Endothelial cell of hepatic sinusoid (primary cell): ENCODE measurements at regions not wholly inside any gene's neighbourhood (a gene's known extent, or its start where the extent isn't known, plus 50 kb on each side); places are given as distances from the start of the nearest gene placed in this dataset.

ENCODE experiments used
- in situ Hi-C: cut with HindIII; loops from 2 replicates; pipeline ENCODE4 v1.10.0; 2017; ENCODE audit warnings: low sequenced_read_pairs

- in situ Hi-C loops, result loop anchor here (5.0 kb wide), 1 partner anchor 37 kb away; no protein-coding TSS in a partner anchor
Observed at GRCh38 chr16:86663685-86664521, 85.6 kb downstream of the FOXL1 start.

- in situ Hi-C loops, result loop anchor here (5.0 kb wide), 1 partner anchor 37 kb away; no protein-coding TSS in a partner anchor
Observed at GRCh38 chr16:86664522-86665318, 86.4 kb downstream of the FOXL1 start.

- in situ Hi-C loops, result no loop called here
Observed at GRCh38 chr16:86665319-86665675, 86.9 kb downstream of the FOXL1 start.

- in situ Hi-C loops, result no loop called here
Observed at GRCh38 chr16:86665929-86666328, 87.6 kb downstream of the FOXL1 start.

GRCh38 chr16:86667035-86667434 is 88.7 kb downstream of the FOXL1 start:
- in situ Hi-C loops, result no loop called here

GRCh38 chr16:86668136-86668910 is 90.0 kb downstream of the FOXL1 start:
- in situ Hi-C loops, result no loop called here

- in situ Hi-C loops, result no loop called here
Observed at GRCh38 chr16:86669285-86669805, 91.0 kb downstream of the FOXL1 start.

GRCh38 chr16:86669937-86670749 is 91.8 kb downstream of the FOXL1 start:
- in situ Hi-C loops, result no loop called here

GRCh38 chr16:86670750-86671234 is 92.4 kb downstream of the FOXL1 start:
- in situ Hi-C loops, result no loop called here

- in situ Hi-C loops, result no loop called here
Observed at GRCh38 chr16:86671486-86672178, 93.3 kb downstream of the FOXL1 start.

GRCh38 chr16:86672179-86672863 is 94.0 kb downstream of the FOXL1 start:
- in situ Hi-C loops, result no loop called here

- in situ Hi-C loops, result no loop called here
Observed at GRCh38 chr16:86673090-86673955, 95.0 kb downstream of the FOXL1 start.

- in situ Hi-C loops, result no loop called here
Observed at GRCh38 chr16:86673956-86674453, 95.7 kb downstream of the FOXL1 start.

GRCh38 chr16:86676254-86676670 is 97.9 kb downstream of the FOXL1 start:
- in situ Hi-C loops, result no loop called here

GRCh38 chr16:86679490-86679889 is 101.1 kb downstream of the FOXL1 start:
- in situ Hi-C loops, result no loop called here

- in situ Hi-C loops, result no loop called here
Observed at GRCh38 chr16:86680162-86680561, 101.8 kb downstream of the FOXL1 start.

- in situ Hi-C loops, result no loop called here
Observed at GRCh38 chr16:86680661-86681030, 102.3 kb downstream of the FOXL1 start.
